HG03196 (cell line): ENCODE measurements at regions not wholly inside any gene's neighbourhood (a gene's known extent, or its start where the extent isn't known, plus 50 kb on each side); places are given as distances from the start of the nearest gene placed in this dataset.

Source experiments
- ATAC-seq: cut with Tn5 transposase; IDR thresholded peaks from one replicate; pipeline ENCODE4 v1.9.1; 2021; ENCODE audit not compliant: unreplicated experiment

DNA sequence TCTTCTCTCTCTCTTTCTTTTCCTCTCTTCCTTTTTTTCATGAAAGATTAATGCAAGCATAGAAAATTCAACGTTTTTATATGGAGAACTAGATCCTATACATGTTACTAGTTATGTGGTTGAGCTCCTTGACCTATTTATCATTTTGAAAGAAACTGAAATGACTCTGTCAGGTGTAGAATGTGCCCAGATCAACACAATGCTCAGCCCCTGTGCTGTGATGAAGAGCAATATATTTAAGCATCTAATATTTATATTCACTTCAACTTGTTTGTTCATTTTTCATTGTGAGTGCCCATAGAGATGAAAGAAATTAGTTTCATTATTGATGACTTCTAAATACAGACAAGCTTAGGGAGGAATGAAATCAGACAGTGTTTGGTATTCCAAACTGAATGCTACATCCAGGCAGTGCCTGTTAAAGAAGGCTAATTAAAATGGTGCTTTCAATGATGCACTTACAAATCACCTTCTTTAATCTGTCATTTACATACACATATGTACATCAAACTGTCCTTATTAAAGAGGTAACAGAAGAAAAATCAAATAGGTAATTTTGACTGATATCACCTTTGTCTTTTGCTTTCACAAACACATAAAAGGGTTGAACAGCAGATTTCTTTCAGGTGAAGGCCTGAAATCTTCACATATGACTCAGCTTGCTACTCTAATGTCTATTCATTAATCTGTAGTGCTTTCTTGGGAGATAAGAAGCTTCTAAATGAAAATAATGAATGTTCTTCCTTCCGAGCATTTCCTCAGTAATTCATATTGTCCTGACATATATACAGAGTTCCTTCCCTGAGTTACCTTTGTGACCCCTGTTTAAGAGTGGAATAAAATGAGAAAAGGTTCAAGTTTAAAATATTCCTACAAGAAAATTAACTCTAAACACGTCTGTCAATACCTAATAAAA is 915.9 kb downstream of the PDHA2 start:
- ATAC-seq: no peak

DNA sequence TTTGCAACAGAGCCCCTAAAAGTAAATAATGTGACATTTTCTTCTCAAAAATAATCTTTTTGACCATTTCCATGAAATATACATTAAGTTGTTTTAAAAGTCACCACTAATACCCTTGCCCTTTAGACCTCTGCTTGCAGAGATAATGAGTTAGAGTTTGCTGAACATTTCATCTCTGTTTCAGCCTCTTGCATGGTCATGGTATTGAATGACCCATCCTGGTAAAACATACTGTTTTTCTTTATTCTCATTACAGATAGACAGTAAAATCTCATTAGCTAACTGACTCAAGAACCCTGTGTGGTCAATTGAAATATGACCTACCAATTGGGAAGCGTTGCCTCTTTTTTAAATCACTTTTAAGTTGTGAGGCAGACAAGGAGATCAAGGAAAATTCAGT is 916.7 kb downstream of the PDHA2 start:
- ATAC-seq: no peak

DNA sequence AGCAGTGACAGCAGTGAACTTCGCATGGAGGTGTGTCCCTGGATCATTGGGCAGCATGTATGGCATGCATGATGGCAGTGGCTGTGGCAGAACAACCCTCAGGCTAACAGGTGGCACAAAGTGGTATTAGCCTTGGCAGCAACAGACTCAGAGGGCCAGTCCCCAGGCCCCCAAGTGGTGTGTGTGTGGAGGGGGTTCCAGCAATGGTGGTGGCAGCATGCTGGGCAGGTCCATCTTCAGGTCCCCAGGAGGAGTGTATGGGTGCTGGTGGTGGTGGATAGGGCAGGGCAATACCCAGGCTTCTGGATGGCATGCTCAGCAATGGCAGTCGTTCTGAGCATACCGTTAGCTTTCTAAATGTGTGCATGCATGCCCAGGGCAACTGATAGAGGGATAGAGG is 923.7 kb downstream of the PDHA2 start:
- no peak for ATAC-seq

DNA sequence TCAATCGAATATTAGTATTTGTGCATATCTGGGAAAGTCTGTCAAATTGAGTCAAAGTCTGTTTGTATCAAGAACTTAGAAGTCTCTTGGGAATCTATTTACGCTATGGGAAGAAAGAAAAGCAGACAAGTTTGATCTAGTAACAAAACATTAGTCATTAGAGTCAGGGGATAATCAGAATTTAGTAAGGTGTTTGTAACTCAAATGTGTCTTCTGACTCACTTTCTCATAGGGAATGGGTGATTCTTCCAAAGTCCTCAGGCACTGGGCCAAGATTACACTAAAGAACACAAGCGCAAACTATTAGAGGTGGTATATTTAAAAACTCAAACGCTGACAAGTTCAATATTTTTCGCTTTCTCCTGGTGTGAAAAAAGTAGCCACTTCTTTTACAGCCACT is 926.5 kb downstream of the PDHA2 start:
- no peak for ATAC-seq

DNA sequence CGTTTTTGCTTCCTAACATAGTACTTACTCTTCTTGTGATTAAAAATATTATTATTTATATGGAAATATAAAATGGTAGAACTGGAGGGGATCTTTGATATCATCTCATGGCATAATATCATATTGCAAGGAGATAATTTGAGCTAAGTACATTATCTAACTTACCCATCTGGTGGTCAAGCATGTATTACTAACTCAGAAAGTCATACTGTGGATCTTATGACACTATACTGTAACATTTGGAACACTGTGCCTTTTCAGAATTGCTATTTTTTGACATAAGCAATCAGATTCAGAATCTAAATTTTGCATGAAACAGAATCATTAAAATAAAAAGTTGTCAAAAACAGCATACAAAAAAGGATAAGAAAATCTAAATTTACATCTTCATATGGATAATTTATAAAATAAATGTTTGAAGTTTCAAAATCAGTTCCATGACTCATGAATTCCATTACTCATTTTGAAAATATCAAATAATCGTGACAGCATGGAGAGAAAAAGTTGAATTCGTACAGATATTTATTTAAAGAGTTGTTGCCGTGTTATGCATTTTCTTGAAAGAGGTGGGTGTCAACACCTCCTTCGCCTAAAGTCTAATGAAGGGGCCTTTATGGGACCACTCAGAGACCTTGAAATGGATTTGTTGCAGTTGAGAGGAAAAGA is 928.1 kb downstream of the PDHA2 start:
- no peak for ATAC-seq

DNA sequence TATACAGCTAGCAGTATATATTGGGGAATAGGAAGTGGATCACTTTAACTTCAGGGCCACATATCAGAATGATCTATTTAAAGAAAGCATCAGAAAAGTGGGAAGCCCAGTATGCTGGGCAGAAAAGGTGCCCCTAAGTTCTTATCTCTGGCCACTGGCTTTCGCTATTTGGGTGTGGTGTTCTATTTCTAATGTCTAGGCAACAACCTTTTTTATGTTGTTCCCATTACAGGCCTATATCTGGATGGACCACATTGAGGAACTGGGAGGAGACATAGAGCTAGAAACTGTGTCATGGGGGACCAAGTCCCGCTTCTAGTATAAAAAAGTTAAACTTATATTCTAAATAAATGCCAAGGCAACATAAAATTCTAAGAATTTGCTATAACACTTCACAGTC is 935.6 kb downstream of the PDHA2 start:
- no peak for ATAC-seq

DNA sequence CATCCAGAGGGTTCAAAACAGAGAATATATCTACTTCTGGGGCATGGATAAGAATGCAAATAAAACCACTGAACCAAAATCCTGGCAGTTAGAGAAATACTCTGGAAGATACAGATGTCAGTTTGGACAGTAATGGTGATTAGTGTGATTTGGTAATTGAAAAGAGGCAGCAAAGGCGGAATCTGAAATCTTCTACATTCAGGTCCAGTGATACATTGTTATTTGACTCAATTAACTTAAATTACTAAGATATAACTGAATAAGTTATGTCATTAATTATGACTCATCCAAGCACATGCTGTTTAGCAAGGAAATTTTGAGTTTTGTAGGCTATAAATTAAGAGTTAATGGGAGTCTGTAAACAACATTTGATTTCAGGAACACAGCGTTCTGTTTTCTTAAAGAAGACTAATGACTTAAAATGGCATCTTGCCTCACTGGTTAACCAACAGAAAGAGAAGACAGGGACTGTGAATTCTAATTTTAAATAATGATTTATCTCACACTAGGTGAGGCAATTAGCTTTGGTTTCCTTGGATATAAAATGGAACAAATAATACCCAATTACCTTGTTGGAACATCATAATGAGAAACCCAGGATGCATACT is 937.1 kb downstream of the PDHA2 start:
- no peak for ATAC-seq

DNA sequence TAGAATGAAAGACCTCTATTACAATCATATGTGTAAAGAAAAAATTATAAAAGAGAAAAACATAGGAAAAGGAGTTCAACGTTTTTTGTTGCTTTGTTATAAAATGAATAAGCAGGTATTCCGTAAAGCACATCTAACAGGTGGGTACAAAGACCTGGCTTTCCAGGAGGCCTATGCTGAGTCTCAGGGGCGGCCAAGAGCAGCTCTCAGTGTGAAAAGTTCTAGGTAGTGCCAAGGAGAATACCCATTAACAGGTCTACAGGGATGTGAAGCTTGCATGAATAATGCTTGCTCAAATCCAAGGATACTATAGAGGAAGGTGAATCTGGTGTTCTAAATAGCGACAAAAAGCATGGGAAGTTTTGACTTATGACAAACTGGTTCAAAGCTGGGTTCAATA is 944.4 kb downstream of the PDHA2 start:
- no peak for ATAC-seq

DNA sequence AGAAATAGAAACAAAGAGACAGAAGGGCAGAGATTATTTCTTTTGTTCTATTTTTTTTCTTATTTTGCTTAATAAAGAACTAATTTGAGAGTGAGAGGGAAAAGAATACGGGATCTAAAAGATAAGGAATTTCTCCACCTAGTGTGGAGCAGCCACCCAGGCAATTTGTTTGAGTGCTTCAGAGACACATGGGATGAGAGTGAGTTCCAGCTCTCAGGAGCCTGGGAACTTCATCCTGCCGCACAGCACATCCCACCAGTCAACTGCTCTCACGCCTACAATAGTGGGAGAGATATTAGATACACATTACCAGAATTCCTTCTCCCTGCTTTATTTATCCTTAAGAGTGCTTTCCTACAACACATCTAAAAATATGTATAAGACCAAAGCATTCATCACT is 946.4 kb downstream of the PDHA2 start:
- ATAC-seq: no peak

DNA sequence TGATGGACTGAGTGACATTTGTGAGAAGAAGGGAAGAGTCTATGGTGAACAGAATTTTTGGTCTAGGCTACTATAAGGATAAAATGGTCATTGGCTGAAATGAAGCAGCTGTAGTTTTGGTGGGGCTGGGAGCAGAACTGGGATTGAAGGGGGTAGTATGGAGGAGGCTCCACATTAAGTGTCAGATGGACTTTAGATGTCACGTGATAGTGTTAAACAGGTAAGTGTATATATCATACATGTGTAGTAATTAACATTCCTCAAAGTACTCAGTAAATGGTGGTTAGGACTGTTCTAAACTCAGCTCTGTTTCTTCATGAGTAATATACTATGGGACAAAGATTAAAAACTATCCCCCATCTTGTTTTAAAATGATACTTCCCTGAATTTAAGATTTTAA is 947.9 kb downstream of the PDHA2 start:
- no peak for ATAC-seq

DNA sequence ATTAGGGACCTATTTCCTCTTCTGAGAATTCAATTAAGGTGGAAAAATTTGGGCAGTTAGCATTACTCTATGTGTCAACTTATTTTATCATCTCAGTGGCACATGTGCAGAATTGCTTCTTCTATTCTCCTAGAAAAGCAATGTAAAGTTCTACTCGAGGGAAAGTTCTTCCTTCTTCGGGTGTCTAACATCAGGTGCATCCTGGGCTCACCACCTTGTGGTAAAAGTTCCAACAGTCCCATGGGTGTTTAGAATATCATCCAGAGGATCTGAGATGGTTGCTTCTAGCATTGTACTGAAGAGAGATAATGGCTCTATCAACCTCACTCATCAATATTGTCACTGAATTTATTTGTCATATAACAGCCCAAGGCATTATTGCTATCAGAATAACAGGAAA is 969.7 kb downstream of the PDHA2 start:
- ATAC-seq: no peak

DNA sequence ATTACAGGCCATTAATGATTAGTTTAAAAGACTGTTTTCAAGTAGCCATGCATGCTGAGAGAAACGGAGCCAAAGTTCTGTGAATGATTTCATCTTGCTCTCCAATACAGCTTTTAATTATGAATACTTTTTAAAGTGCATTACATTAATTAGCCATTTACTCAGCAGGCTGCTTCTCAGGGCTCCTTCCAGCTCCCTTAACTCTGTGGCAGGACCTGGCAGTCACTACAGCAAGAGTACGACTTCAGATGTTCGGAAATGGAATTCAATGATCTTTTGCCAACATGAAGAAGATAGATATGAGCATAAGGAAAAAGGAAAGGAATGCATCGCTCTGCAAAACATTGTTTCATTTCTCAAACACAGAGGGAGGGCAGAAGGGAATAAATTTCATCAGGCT is 987.2 kb downstream of the PDHA2 start:
- no peak for ATAC-seq

DNA sequence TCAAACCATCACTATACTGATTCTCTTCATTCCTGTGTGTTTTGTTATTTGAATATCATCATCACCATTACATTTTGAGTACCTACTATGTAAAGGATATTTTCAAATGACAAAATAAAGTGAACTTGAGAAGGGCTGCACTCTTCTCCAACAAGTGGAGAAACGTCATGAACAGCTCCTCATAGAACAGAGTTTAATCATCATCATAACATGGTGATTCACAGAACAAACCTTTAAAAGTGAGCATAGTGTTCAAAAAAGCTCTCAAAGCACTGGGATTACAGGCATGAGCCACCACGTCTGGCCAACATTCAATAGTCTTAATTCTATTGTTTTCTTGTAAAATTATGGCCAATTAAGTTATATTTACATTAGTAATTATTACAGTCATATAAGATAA is 993.9 kb downstream of the PDHA2 start:
- no peak for ATAC-seq

DNA sequence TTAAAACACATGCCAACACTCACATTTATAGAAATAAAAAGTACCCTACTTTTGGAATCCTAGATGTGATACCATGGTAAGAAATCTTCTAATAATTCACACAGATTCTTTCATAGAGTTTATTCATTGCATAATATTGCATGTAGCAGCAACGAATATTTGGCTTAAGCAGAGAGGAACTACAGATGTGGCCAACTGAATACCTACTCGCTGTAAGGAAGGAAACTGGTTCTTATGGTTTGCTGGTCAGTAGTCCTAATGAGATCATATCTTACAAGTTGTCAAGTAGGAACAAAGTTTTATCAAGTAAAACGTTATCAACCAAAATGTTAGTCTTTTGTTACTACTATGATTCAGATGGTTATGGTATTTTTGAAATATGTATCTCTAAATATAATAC is 996.1 kb downstream of the PDHA2 start:
- ATAC-seq: no peak

DNA sequence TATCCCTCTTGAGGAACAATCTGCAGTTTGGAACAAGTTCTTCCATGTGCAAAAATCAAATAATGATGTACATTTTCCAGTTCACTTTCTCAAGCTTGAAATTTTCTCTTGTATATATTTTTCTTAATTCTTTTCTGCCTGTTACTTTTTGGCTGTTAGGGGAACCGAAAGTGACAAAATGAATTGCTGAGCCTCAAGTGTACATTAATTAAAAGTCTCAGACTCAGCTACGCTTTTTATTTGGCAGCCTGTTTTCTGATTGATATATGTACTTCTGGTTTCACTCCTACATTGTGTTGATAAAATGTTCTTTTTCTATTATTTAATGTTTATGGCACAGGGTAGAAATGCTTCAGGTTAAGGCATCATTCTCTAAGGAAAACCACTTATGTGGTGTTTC is 999.5 kb downstream of the PDHA2 start:
- no peak for ATAC-seq

DNA sequence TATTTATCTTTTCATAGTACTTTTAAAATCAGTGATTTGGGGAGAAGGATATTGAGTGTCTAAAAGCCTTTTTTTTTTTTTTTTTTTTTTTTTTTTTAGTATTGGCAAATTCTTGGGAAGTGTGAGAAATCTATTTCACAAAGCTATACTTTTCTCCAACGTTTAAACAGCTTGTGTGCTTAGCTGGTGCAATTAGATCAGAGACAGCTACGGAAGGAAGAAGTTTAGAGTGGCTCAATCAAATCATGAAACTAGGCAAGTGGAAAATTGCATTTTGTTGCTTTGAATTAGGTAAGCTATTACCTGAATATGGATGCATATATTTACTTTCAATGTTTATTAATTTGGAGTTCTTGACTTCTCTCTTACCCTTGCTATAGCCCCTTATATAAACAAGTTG is 1001.9 kb downstream of the PDHA2 start:
- ATAC-seq: no peak

DNA sequence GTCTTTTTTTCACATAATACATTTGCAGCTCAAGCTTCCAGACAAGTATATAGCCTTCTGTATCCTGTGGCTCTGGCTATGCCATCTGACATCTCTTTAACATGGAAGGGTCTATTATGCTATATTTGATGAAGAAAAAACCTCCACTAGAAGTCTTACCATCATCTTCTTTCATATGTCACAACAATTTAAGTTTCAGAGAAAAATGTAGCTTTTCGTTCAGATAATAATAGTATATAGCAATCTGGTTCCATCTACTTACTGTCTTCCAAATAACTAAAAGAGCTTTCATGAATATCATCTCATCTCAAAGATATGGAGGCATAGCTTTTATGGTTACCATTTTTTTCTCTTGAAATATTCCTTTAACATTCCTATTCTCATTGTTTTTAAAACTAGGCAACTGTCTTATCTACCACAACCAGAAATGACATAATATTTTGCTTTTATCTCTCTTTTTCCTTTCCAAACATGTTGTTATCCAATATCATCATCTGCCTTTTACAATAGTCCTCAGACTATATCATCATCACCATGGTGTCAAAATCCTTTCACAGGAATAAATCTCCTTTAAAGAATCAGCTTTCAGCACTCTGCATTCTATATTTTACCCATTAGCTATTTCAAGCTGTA is 1005.1 kb downstream of the PDHA2 start:
- ATAC-seq: no peak

DNA sequence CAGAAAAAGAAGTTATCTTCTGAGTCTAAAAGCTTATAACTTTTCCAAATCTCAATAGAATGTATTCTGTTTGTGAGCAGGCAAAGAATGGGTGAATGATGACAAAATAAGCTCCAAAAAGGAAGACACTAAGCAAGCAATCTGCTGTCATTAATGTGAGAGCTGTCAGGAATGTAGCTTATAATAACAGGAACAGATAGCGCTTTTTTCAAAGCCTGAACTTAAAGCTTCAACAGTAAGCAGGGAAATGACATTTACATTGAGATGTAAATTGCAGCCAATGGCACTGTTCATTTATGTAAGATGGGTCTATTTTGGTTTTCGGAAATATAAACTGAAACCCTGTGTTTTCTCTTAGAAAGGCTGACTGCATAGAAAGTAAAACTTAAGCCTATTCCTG is 1005.9 kb downstream of the PDHA2 start:
- ATAC-seq: no peak

DNA sequence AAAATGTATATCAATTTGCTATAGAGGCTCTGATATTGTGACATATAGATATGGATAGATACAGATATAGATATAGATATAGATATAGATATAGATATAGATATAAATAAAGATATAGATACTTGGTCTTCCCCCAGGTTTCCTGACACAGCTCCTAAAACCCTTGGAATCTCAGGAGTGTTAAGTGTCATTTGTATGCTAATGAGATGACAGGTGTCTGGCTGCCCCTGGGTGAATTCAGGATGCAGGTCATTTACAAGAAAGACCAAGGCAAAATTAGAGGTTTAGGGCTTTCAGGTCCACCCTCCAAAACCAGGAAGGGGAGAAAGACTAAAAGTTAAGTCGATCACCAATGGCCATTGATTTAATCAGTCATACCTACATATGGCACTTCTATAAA is 1034.8 kb downstream of the PDHA2 start:
- no peak for ATAC-seq

DNA sequence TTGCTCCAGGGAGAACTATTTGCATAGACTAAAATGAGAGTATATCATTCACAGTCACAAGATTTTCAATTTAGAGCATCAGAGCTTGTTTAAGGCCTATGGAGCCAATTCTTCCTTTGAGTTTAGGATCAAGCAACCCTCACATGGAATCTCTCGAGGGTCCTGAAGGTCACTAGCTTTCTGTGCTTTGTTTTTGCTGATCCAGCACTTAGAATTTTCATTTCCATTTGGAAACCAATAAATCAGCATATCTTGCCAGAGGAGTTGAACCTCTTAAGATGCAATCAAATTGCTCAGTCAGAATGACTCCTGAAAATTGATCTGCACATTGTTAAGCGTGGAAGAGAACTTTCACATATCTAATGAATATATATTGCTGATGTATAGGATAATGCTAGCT is 1039.6 kb downstream of the PDHA2 start:
- ATAC-seq: no peak

DNA sequence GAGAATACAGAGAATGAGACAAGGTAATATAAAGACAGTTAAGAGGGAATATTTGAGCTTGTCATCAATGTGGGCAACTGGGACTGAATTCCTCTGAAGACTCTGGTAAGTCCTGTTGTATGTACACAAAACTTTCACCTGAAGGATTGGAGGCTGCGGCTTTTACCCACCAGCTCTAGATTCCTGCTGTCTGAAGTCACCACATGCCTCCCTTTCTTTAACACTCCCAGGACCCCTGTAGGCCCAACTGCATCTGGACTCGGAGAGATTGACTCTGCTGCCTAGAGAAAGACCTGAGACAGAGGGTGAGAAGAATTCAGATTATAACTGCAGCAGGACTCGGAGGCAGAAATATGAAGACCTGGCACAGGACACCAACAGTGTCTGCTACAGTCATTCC is 1048.0 kb downstream of the PDHA2 start:
- no peak for ATAC-seq

DNA sequence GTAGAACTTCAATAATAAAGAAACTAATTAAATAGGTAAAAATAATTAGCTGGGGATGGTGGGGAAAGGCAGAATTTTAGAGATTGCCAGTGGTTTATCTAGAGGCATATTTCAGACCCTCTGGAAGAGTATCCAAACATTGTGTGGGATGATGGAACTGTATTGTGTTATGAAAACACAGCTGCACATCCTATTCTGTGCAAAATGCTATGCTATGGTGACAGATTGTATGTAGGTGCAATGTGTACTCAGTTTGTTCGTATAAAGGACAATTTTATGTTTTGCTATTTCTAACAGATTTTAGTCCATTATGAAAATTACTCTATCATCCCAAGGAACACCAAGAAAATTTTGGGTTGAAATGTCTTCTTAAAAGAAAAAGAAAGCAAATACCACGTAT is 1054.7 kb downstream of the PDHA2 start:
- ATAC-seq: no peak
